HG03159 (cell line): ENCODE measurements at regions not wholly inside any gene's neighbourhood (a gene's known extent, or its start where the extent isn't known, plus 50 kb on each side); places are given as distances from the start of the nearest gene placed in this dataset.
"Not testable (repeated sequence)": the region's sequence is repeated elsewhere in the genome, so short reads cannot be mapped to it uniquely, and the experiment has no call there.

Experiments
- ATAC-seq: cut with Tn5 transposase; IDR thresholded peaks from one replicate; pipeline ENCODE4 v1.9.1; 2021; ENCODE audit warnings: mild to moderate bottlenecking, moderate library complexity; ENCODE audit not compliant: unreplicated experiment

DNA sequence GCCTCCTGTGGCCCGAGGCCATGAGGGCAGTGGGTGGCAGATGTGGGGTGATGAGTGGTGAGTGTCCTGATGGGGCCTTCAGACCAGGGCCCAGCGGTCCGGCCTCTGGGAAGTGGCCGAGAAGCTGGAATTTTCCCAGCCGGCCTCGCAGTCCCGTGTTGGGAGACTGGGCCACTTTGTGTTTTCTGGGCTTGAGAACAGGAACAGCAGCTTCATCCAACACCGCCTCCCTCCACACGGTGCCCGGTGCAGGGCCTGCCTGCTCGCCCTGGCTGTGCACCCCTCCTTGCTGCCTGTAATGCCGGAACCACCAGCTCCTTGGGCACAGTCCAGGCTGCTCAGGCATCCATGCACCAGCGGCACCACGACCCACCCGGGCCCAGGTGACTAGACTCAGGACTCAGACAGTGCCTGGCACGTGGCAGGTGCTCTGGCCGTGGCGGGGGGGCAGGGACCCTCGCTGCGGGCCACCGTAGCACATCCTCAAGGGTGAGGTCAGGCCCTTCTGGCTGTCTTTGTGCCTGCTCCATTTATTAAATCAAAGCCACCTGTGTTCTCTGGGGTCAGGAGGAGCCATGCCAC lies 194.7 kb downstream of the BANP start:
- ATAC-seq = not testable (repeated sequence)

DNA sequence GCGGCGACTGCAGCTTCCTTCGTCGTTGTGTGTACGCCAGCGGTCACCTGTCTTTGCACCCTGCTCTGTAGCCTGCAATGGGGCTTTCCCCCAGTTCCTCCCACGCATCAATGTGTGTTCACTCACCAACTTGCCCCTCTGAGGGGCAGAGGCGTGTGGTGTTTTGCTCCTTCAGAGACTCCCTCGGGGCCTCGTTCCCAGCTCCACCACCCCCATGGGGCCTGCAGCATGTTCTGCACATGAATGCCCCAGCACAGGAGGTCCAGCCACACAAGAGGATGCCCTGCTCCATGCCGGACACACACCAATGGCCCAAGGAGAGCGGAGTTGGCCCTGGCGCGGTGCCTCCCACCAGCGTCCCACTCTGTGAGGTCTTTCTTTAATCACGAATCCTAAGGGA lies 196.8 kb downstream of the BANP start:
- not testable (repeated sequence) for ATAC-seq

GRCh38 chr16:88148682-88149081 lies 197.4 kb downstream of the BANP start:
- not testable (repeated sequence) for ATAC-seq

DNA sequence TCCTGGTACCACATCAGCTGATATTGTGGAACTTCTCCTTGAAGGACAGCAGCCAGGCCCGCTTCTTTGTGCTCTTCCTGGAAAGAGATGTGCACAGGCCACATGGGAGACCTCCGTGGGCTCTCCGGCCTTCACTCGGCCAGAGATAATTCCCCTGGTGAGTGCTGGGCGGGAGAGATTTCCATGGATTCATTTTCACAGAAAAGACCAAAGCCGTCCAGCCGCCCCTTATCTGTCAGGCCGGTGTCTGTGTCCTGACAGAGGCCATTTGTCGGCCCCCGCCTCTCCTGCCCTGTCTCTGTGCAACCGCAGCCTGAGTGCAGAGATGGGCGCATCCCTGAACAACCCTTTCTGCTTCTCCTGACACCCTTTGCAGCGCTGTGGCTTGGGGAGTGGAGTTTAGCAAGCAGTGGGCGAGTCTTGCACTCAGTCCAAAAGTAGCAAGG lies 197.9 kb downstream of the BANP start:
- ATAC-seq = not testable (repeated sequence)

- not testable (repeated sequence) for ATAC-seq
Observed at GRCh38 chr16:88149663-88150062, 198.4 kb downstream of the BANP start.

- not testable (repeated sequence) for ATAC-seq
Observed at GRCh38 chr16:88150456-88151128, 199.4 kb downstream of the BANP start.

GRCh38 chr16:88151129-88151499 lies 199.9 kb downstream of the BANP start:
- not testable (repeated sequence) for ATAC-seq

DNA sequence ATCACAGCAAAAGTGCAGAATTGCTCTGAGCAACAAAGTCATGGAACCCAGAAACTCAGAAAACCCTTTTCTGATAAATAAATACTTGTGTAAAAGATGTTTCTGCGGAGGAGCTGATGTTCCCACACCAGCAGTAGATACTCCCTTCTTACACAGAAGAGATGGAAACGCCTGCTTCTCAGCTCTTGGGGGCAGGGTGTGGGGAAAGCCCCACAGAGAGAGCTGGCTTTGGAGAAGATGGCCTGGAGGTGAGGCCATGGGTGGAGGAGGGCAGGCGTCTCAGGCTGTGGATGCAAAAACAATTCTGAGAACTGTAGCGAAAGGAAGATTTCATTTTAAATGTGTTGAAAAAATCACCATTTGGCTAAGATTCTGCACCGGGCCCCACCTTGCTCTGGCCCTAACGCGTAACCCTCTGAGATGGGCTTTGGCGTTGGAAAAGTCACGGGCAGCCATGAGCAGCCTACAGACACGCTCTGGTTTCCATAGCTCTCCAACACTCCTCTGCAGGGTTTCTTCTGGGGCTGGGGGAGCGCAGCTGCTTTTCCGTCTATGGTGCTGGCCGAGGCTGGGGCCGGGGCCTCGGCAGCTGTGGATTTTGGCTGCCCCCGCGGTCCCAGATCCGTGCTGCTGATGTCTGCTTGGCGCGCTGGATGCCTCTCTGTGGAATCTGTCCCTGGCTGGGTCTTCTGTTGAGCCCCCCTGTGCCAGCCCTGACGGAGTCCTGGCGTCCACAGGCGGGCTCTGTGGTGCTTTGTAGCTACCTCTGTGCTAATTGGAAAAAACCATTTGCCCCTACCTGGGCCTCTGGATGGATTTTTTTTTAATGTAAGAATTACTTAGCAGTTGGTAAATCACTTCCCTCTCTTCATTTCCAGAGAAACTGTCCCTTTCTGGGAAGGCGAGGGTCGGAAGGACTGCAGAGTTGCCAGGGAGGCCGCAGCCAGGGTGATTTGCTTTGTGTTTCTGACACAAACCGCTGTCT lies 200.9 kb downstream of the BANP start:
- ATAC-seq = not testable (repeated sequence)

DNA sequence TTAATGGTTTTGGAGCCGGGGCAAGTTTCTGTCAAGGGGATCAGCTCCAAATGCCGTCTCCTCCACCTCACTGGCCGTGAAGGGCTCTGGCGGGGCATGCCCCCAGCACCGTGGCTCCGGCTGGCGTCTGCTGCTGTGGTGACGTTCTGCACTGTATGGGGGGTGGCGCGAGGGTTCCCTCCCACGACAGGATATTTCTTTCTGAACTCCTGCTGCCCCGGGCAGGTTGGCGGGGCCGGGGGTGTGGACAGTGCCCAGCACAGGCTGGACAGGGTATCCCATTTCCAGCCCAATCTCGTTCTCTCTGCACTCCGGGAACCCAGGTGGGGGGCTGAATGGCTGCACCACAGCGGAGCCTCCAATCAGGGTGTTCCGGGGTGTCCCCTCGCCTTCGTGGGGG lies 201.6 kb downstream of the BANP start:
- not testable (repeated sequence) for ATAC-seq

DNA sequence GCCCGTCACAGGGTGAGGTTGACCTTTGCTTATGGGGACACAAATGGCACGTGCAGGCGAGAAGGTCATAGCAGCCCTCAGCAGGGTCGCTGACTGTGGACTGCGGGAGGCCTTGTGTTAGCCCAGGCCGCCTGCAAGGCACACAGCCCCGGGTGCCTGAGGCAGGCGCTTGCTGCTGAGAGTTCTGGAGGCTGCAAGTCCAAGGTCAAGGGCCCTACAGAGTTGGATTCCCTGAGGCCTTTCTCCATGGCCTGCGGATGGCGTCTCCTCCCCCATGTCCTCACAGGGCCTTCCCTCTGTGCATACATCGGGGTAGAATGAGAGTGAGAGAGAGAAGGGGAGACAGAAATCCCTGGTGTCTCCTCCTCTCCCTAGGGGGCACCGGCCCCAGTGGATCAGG lies 202.3 kb downstream of the BANP start:
- not testable (repeated sequence) for ATAC-seq

GRCh38 chr16:88154886-88155285 lies 203.7 kb downstream of the BANP start:
- not testable (repeated sequence) for ATAC-seq

GRCh38 chr16:88155681-88156080 lies 204.4 kb downstream of the BANP start:
- ATAC-seq = not testable (repeated sequence)

- not testable (repeated sequence) for ATAC-seq
Observed at GRCh38 chr16:88156640-88157283, 205.5 kb downstream of the BANP start.

DNA sequence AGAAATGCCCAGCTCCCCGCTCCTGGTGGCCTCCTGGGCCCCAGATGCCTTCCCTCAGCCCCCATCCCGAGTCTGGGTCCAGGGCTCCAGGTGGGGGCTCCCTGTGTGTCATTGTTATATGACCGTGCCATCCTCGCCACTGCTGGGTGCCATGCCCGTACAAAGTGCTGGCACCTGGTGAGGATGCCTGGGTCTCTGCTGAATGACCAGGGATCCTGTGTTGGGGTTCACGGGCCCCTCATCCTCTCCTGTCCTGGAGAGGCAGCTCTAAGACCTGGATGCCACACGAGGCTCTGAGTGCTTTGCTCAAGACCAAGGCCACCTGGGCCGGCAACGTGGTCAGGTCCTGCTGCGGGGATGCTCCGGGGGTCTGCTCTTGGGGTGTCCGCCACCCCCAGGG lies 206.5 kb downstream of the BANP start:
- ATAC-seq = not testable (repeated sequence)

- ATAC-seq = not testable (repeated sequence)
Observed at GRCh38 chr16:88158256-88159045, 207.2 kb downstream of the BANP start.

GRCh38 chr16:88159046-88159896 lies 208.0 kb downstream of the BANP start:
- ATAC-seq = not testable (repeated sequence)

GRCh38 chr16:88159897-88160335 lies 208.7 kb downstream of the BANP start:
- not testable (repeated sequence) for ATAC-seq

GRCh38 chr16:88161191-88161590 lies 210.0 kb downstream of the BANP start:
- ATAC-seq = not testable (repeated sequence)
